ENCODE measurements at regions not wholly inside any gene's neighbourhood (a gene's known extent, or its start where the extent isn't known, plus 50 kb on each side); places are given as distances from the start of the nearest gene placed in this dataset.

GRCh38 chr4:17085416-17085815 lies 187.0 kb upstream of the LDB2 start:
- Histone ChIP-seq H3K4me3 (no peak overlapping the region), H3K4me1 (no peaks in the 10 kb centered on the region), H3K9me3 (no peaks in the 10 kb centered on the region), H3K36me3 (no peaks in the 10 kb centered on the region), H3K27me3 (no peaks in the 10 kb centered on the region), H3K27ac (no peak overlapping the region)
- DNase-seq: no peak
- TF ChIP-seq CTCF (IDR thresholded peaks at IDR 0.05): no peak
- intact Hi-C loops (cut with DNase I; ENCODE audit: low total_unique reads): no loop called here

- Histone ChIP-seq H3K9me3 (no peaks in the 10 kb centered on the region), H3K27ac (no peak overlapping the region), H3K4me1 (no peaks in the 10 kb centered on the region), H3K4me3 (no peak overlapping the region), H3K27me3 (no peaks in the 10 kb centered on the region), H3K36me3 (no peaks in the 10 kb centered on the region)
- DNase-seq: no peak
- intact Hi-C loops (cut with DNase I; ENCODE audit: low total_unique reads): no loop called here
- no peak for TF ChIP-seq CTCF (IDR thresholded peaks at IDR 0.05)
Observed at GRCh38 chr4:17082186-17082585, 183.7 kb upstream of the LDB2 start.

GRCh38 chr4:17081179-17081578 lies 182.7 kb upstream of the LDB2 start:
- intact Hi-C loops (cut with DNase I; ENCODE audit: low total_unique reads): no loop called here
- no peak overlapping the region for H3K4me3 ChIP-seq
- no peak for DNase-seq
- no peaks in the 10 kb centered on the region for H3K9me3 ChIP-seq
- H3K27ac ChIP-seq: no peak overlapping the region
- no peaks in the 10 kb centered on the region for H3K4me1 ChIP-seq
- TF ChIP-seq CTCF (IDR thresholded peaks at IDR 0.05): no peak
- no peaks in the 10 kb centered on the region for H3K27me3 ChIP-seq
- H3K36me3 ChIP-seq: no peaks in the 10 kb centered on the region

- no peaks in the 10 kb centered on the region for H3K27me3 ChIP-seq
- no peak for TF ChIP-seq CTCF (IDR thresholded peaks at IDR 0.05)
- no peak overlapping the region for H3K27ac ChIP-seq
- no peak overlapping the region for H3K4me3 ChIP-seq
- intact Hi-C loops (cut with DNase I; ENCODE audit: low total_unique reads): no loop called here
- H3K36me3 ChIP-seq: no peaks in the 10 kb centered on the region
- no peaks in the 10 kb centered on the region for H3K4me1 ChIP-seq
- no peaks in the 10 kb centered on the region for H3K9me3 ChIP-seq
- no peak for DNase-seq
Observed at GRCh38 chr4:17077105-17077504, 178.7 kb upstream of the LDB2 start.

- Histone ChIP-seq H3K4me1 (peaks cover 0 to under 1% (median 0%) of the 10 kb centered on the region in 4 donors), H3K27me3 (no peaks in the 10 kb centered on the region), H3K9me3 (no peaks in the 10 kb centered on the region), H3K27ac (no peak overlapping the region), H3K4me3 (no peak overlapping the region), H3K36me3 (no peaks in the 10 kb centered on the region)
- intact Hi-C loops (cut with DNase I; ENCODE audit: low total_unique reads): no loop called here
- DNase-seq: no peak
- TF ChIP-seq CTCF (IDR thresholded peaks at IDR 0.05): no peak
Observed at GRCh38 chr4:17072483-17072882, 174.0 kb upstream of the LDB2 start.

GRCh38 chr4:17068891-17069290 lies 170.4 kb upstream of the LDB2 start:
- Histone ChIP-seq H3K27me3 (no peaks in the 10 kb centered on the region), H3K4me3 (no peak overlapping the region), H3K27ac (no peak overlapping the region), H3K9me3 (no peaks in the 10 kb centered on the region), H3K4me1 (peaks cover 0 to 10% (median 1%) of the 10 kb centered on the region in 4 donors), H3K36me3 (no peaks in the 10 kb centered on the region)
- intact Hi-C loops (cut with DNase I; ENCODE audit: low total_unique reads): no loop called here
- no peak for TF ChIP-seq CTCF (IDR thresholded peaks at IDR 0.05)
- no peak for DNase-seq

Measured in tibial artery (tissue), 4 donors.